GM12874 (cell line): ENCODE measurements at regions not wholly inside any gene's neighbourhood (a gene's known extent, or its start where the extent isn't known, plus 50 kb on each side); places are given as distances from the start of the nearest gene placed in this dataset.

Experiments
- CTCF ChIP-seq: IDR thresholded peaks from 2 replicates; pipeline ENCODE4 v1.5.1; 2011; ENCODE audit warnings: low read depth, mild to moderate bottlenecking, control low read depth, low read length, moderate library complexity; ENCODE audit not compliant: insufficient read depth

GRCh38 chr4:126548890-126549289, 1083.9 kb upstream of the INTU start:
- TF ChIP-seq CTCF = no peak

- TF ChIP-seq CTCF = no peak
Measured at GRCh38 chr4:126552321-126552720, 1080.4 kb upstream of the INTU start.

GRCh38 chr4:126553248-126553647, 1079.5 kb upstream of the INTU start:
- no peak for TF ChIP-seq CTCF

- no peak for TF ChIP-seq CTCF
Measured at GRCh38 chr4:126558596-126558995, 1074.2 kb upstream of the INTU start.

GRCh38 chr4:126559961-126560360, 1072.8 kb upstream of the INTU start:
- TF ChIP-seq CTCF = no peak

- no peak for TF ChIP-seq CTCF
Measured at GRCh38 chr4:126560794-126561193, 1072.0 kb upstream of the INTU start.

GRCh38 chr4:126563389-126563788, 1069.4 kb upstream of the INTU start:
- no peak for TF ChIP-seq CTCF

GRCh38 chr4:126564283-126564854, 1068.4 kb upstream of the INTU start:
- TF ChIP-seq CTCF = no peak
